Vagina (tissue), 2 donors: ENCODE measurements at regions not wholly inside any gene's neighbourhood (a gene's known extent, or its start where the extent isn't known, plus 50 kb on each side); places are given as distances from the start of the nearest gene placed in this dataset.

Experiments used
- POLR2A ChIP-seq, 2 donors: fragments of 450-650 bp; IDR thresholded peaks; one replicate each; pipeline ENCODE4 v1.6.1; 2017; ENCODE audit warnings: antibody characterized with exemption in 2 of 2, mild to moderate bottlenecking in 2 of 2, moderate library complexity in 2 of 2
- TF ChIP-seq, protein P1 (sequence below), 3 experiments: fragments of 450-650 bp in 2 of 3; fragments of 200-600 bp in 1 of 3; sonication (generic) in 1 of 3; IDR thresholded peaks; one replicate each; pipeline ENCODE4 v1.5.1; 2017 to 2019; ENCODE audit warnings: antibody characterized with exemption in 3 of 3, mild to moderate bottlenecking in 2 of 3, moderate library complexity in 2 of 3

- no peak for TF ChIP-seq POLR2A (IDR thresholded peaks at IDR 0.05)
- TF ChIP-seq, protein P1, sequence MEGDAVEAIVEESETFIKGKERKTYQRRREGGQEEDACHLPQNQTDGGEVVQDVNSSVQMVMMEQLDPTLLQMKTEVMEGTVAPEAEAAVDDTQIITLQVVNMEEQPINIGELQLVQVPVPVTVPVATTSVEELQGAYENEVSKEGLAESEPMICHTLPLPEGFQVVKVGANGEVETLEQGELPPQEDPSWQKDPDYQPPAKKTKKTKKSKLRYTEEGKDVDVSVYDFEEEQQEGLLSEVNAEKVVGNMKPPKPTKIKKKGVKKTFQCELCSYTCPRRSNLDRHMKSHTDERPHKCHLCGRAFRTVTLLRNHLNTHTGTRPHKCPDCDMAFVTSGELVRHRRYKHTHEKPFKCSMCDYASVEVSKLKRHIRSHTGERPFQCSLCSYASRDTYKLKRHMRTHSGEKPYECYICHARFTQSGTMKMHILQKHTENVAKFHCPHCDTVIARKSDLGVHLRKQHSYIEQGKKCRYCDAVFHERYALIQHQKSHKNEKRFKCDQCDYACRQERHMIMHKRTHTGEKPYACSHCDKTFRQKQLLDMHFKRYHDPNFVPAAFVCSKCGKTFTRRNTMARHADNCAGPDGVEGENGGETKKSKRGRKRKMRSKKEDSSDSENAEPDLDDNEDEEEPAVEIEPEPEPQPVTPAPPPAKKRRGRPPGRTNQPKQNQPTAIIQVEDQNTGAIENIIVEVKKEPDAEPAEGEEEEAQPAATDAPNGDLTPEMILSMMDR (IDR thresholded peaks at IDR 0.05) = no peak
Measured at GRCh38 chr1:218702775-218703174, 357.6 kb downstream of the TGFB2 start.
